Brain microvascular endothelial cell (primary cell): ENCODE measurements at regions not wholly inside any gene's neighbourhood (a gene's known extent, or its start where the extent isn't known, plus 50 kb on each side); places are given as distances from the start of the nearest gene placed in this dataset.
A peak's percentile ranks its signal among the peaks of the same experiment; 100 is the strongest.

Experiments used
- DNase-seq: peaks from one replicate; pipeline ENCODE4 v3.0.0-alpha.2; 2020
- H3K27ac ChIP-seq: fragments of 250-450 bp; sonication (Bioruptor Pico); 2 replicates; pipeline ENCODE4 v1.5.1; 2020; ENCODE audit warnings: mild to moderate bottlenecking, moderate library complexity
- H3K27me3 ChIP-seq: fragments of 250-450 bp; sonication (Bioruptor Pico); replicated peaks from 2 replicates; pipeline ENCODE4 v1.5.1; 2020; ENCODE audit warnings: mild to moderate bottlenecking
- H3K36me3 ChIP-seq: fragments of 250-450 bp; sonication (Bioruptor Pico); replicated peaks from 2 replicates; pipeline ENCODE4 v1.5.1; 2020; ENCODE audit warnings: mild to moderate bottlenecking
- H3K4me3 ChIP-seq: 2 replicates; pipeline ENCODE4 v1.5.1; 2011; ENCODE audit warnings: low read depth, mild to moderate bottlenecking, control low read depth, low read length, moderate library complexity
- CTCF ChIP-seq: IDR thresholded peaks from 2 replicates; pipeline ENCODE4 v1.5.1; 2011; ENCODE audit warnings: low read depth, mild to moderate bottlenecking, moderate library complexity, low read length, control low read depth, inconsistent platforms; ENCODE audit errors: missing control alignments
- in situ Hi-C: cut with HindIII; loops from 2 replicates; pipeline ENCODE4 v1.10.0; 2017; ENCODE audit warnings: low sequenced_read_pairs, low pct_ligation_motif_present

- no peak overlapping the region for H3K4me3 ChIP-seq
- TF ChIP-seq CTCF = no peak
- in situ Hi-C loops = no loop called here
Observed at GRCh38 chr22:49716441-49716840, 111.2 kb downstream of the BRD1 start.

GRCh38 chr22:49715450-49715849 lies 112.2 kb downstream of the BRD1 start:
- H3K27me3 ChIP-seq = no peaks in the 10 kb centered on the region
- H3K27ac ChIP-seq = no peak overlapping the region
- H3K36me3 ChIP-seq = no peaks in the 10 kb centered on the region
- in situ Hi-C loops = no loop called here
- no peak overlapping the region for H3K4me3 ChIP-seq
- DNase-seq = peak; percentile 3
- TF ChIP-seq CTCF = no peak

More at GRCh38 chr22:49716441-49716840, 111.2 kb downstream of the BRD1 start:
- no peak overlapping the region for H3K27ac ChIP-seq
- no peaks in the 10 kb centered on the region for H3K27me3 ChIP-seq
- H3K36me3 ChIP-seq = no peaks in the 10 kb centered on the region
- no peak for DNase-seq

GRCh38 chr22:49713003-49713402 lies 114.7 kb downstream of the BRD1 start:
- no peak overlapping the region for H3K4me3 ChIP-seq
- no peak for DNase-seq
- H3K27ac ChIP-seq = no peak overlapping the region
- in situ Hi-C loops = no loop called here
- H3K27me3 ChIP-seq = no peaks in the 10 kb centered on the region
- TF ChIP-seq CTCF = no peak
- H3K36me3 ChIP-seq = no peaks in the 10 kb centered on the region

GRCh38 chr22:49712195-49712791 lies 115.4 kb downstream of the BRD1 start:
- DNase-seq = no peak
- Histone ChIP-seq H3K27me3 (no peaks in the 10 kb centered on the region), H3K27ac (no peak overlapping the region), H3K4me3 (no peak overlapping the region), H3K36me3 (no peaks in the 10 kb centered on the region)
- TF ChIP-seq CTCF = no peak
- in situ Hi-C loops = no loop called here

- Histone ChIP-seq H3K27me3 (no peaks in the 10 kb centered on the region), H3K4me3 (no peak overlapping the region), H3K36me3 (no peaks in the 10 kb centered on the region), H3K27ac (no peak overlapping the region)
- in situ Hi-C loops = no loop called here
- no peak for DNase-seq
- no peak for TF ChIP-seq CTCF
Observed at GRCh38 chr22:49710746-49711145, 116.9 kb downstream of the BRD1 start.

GRCh38 chr22:49709464-49709863 lies 118.2 kb downstream of the BRD1 start:
- in situ Hi-C loops = no loop called here
- Histone ChIP-seq H3K4me3 (no peak overlapping the region), H3K36me3 (no peaks in the 10 kb centered on the region), H3K27me3 (no peaks in the 10 kb centered on the region), H3K27ac (no peak overlapping the region)
- no peak for TF ChIP-seq CTCF
- DNase-seq = no peak
